ENCODE measurements at regions not wholly inside any gene's neighbourhood (a gene's known extent, or its start where the extent isn't known, plus 50 kb on each side); places are given as distances from the start of the nearest gene placed in this dataset.

GRCh38 chr18:28715206-28715605 lies 538.3 kb upstream of the CDH2 start:
- Histone ChIP-seq H3K4me1 (ENCODE audit: insufficient read depth, low read length) (no peaks in the 10 kb centered on the region), H3K27ac (ENCODE audit: extremely low read length, insufficient read depth, low read length) (no peak overlapping the region), H3K4me2 (ENCODE audit: low read depth, low read length) (no peak overlapping the region), H4K20me1 (ENCODE audit: insufficient read depth, low read length) (no peaks in the 10 kb centered on the region), H3K9ac (ENCODE audit: insufficient read depth, low read depth, low read length) (no peak overlapping the region), H3K79me2 (ENCODE audit: insufficient read depth, low read length) (no peaks in the 10 kb centered on the region), H2AFZ (ENCODE audit: low read length) (no peak overlapping the region), H3K4me3 (replicated peaks in 1 of 3; ENCODE audit: insufficient read depth in 1 of 3, low read depth in 2 of 3, low read length in 3 of 3) (no peak overlapping the region), H3K36me3 (replicated peaks in 1 of 2; ENCODE audit: control insufficient read depth in 1 of 2, insufficient read depth in 2 of 2, low read length in 2 of 2) (no peaks in the 10 kb centered on the region), H3K9me3 (ENCODE audit: low read length) (no peaks in the 10 kb centered on the region), H3K27me3 (ENCODE audit: control insufficient read depth in 1 of 2, insufficient read depth in 2 of 2, low read length in 2 of 2) (no peaks in the 10 kb centered on the region)
- intact Hi-C loops (cut with micrococcal nuclease; ENCODE audit: unreplicated experiment) (no loop called here), in situ Hi-C loops (cut with HindIII; ENCODE audit: extremely low pct_ligation_motif_present, low pct_unique_long_range_greater_than_20kb) (no loop called here)
- TF ChIP-seq MYC (CRISPR knock-in tag; IDR thresholded peaks at IDR 0.05; ENCODE audit: borderline replicate concordance), result no peak
- no peak for TF ChIP-seq MIXL1 (CRISPR knock-in tag; IDR thresholded peaks at IDR 0.05)
- TF ChIP-seq PATZ1 (CRISPR knock-in tag; IDR thresholded peaks at IDR 0.05), result no peak
- TF ChIP-seq CEBPB (IDR thresholded peaks at IDR 0.05; ENCODE audit: borderline replicate concordance, low read depth, low read length), result no peak
- TF ChIP-seq PPARG (CRISPR knock-in tag; conservative IDR thresholded peaks at IDR 0.05), result no peak
- TF ChIP-seq EHMT2 (IDR thresholded peaks at IDR 0.05; ENCODE audit: borderline replicate concordance, low read depth, low read length), result no peak
- no peak for TF ChIP-seq ZNF468 (CRISPR knock-in tag; IDR thresholded peaks at IDR 0.05)
- TF ChIP-seq ZNF883 (CRISPR knock-in tag; IDR thresholded peaks at IDR 0.05; ENCODE audit: not compliant biosample characterization), result no peak
- TF ChIP-seq ZNF704 (CRISPR knock-in tag; IDR thresholded peaks at IDR 0.05; ENCODE audit: borderline replicate concordance), result no peak
- no peak for TF ChIP-seq HOMEZ (CRISPR knock-in tag; IDR thresholded peaks at IDR 0.05; ENCODE audit: low read depth)
- no TSS peak for BruUV-seq (replicated peaks)
- no peak for DNase-seq (ENCODE audit: low spot score)
- 0% methylated on average over 1 of the region's 1 CpG for WGBS (ENCODE audit: low lambda C conversion rate)
- FAIRE-seq, result no peak
- POLR2A ChIA-PET, result no interaction called here
- CTCF ChIA-PET (ENCODE audit: low intra/inter-chr PET ratio, low total read pairs), result no interaction called here
- ATAC-seq, result no peak
